ENCODE measurements at regions not wholly inside any gene's neighbourhood (a gene's known extent, or its start where the extent isn't known, plus 50 kb on each side); places are given as distances from the start of the nearest gene placed in this dataset.

DNA sequence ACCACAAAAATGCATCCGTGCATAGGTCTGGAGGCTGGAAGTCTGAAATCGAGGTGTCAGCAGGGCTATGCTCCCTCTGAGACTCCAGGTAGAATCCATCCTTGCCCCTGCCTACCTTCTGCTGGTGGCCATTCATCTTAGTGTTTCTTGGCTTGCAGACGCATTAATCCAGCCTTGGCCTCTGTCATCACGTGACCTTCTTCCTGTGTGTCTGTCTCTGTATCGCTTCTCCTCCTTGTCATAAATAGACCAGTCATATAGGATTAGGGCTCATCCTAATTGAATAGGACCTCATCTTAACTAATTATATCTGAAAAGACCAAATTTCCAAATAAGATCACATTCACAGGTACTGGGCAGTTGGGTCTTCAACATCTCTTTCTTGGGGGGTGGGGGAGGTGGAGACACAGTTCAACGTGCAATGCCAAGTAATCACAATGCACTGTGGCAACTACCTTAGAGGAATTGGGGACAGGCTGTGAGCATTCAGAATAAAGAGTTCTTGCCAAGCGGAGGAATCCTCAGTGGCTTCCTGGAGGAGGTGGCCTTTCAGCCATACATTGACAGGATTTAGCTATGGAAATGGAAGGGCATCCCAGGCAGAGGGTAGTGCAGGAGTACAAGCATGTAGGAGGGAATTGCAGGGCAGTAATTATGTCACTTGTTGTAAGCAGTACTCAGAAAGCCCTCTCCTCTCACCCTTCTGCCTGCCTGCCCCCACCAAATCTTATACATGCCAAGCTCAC, 96.2 kb upstream of the SYT13 start:
- DNase-seq: no peak

DNA sequence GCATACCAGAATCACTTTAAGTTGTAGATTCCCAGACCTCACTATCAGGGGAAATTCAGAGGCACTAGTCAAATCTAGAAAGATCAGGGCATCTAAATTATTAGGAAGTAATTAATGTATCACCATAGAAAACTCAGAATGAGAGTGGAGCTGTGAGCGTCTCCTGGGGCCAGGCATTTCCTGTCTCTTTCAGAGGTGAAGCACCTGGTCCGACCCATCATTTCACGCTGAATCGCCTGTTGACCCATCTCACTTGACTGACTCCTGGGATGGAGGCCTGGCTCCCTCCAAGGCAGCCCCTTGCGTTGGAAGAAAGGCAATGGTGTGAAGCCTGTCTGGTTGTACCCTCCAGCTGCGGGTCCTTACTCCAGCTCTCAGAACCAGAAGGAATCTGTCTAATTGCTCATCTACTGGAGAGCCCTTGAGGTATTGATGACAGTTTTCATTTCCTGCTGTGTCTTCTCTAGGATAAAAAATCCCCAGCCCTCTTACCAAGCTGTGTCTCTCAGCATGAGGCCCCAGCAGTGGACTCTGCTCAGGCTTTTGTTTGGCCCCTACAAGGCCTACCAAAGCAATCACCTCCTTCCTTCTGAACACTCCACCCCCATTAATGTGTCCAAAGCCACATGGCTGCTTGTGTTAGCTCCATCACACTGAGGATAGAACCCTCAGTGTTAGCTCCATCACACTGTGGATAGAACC, 93.2 kb upstream of the SYT13 start:
- DNase-seq: peak; percentile 40

DNA sequence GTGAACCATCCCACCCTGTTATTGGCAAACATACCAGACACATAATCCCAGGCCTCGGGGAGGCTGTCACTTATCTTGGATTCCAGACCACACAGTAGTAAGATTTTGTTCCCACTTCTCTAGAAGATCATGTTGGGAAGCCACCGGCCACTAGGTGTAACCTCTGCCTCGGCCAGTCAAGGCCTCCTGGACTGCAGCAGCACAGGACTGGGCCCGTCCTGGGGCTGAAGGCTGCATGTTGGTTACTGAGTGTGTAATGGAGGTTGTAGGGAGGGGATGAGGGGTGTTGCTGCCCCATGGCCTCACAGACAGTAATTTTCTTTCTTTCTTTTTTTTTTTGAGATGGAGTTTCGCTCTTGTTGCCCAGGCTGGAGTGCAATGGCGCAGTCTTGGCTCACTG, 92.4 kb upstream of the SYT13 start:
- DNase-seq: no peak

DNA sequence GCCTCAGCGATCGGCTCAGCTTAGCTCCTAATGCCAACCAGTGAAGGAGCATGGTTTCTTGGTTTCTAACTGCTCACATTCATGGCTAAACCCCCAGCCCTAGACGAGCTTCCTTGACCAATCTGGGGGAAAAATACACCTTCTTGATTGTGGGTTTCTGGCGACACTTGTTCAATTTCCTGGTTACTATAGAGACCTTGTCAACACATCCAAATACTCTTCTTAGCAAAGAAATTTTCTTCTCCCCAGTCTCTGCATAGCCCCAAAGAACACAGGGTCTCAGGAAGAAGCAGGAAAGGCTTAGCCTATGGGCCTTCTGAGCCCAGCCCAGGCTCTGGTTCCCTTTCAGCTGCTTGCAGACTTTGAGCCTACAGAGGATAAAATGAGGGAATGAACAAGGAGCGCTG, 88.5 kb upstream of the SYT13 start:
- no peak for DNase-seq

DNA sequence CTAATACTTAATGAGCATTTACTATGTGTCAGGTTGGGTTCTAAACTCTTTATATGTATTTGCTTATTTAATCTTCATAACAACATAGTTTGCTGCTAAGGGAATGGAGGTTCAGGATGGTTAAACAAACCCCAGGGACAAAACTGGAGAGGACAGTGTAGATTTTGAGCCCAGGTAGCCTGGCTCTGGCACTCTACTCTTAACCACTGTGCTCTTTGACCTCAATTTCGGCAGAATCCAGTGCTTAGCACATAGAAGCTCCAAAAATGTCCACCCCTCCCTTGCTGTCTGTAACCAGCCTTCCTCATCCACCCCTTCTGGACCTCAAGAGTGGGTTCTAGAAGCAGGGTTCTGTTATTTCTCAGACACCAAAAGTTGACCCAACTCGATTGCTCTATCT, 88.0 kb upstream of the SYT13 start:
- no peak for DNase-seq

DNA sequence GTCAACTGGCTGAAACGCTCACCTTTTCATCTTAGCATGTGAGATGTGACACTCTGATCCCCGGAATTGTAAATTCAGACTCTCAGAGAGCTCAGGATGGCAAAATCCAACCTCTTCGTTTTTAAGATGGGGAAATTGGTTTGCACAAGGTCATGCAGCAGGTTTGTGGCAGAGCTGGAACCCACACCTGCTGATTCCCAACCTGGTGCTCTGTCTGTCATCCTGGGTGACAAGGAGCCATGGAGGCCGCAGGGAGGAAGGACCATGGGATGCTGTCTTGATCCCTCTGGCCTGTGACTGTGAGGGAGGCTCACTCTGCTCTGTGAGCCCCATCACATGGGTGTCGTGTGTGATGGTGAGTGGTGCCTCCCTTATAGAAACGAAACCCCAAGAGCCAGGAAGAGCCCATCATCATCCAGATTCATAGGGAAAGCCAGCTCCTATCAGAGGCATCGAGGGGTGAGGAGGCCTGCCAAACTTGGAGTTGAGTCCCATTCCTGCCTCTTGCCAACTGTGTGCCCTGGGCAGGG, 87.4 kb upstream of the SYT13 start:
- no peak for DNase-seq

DNA sequence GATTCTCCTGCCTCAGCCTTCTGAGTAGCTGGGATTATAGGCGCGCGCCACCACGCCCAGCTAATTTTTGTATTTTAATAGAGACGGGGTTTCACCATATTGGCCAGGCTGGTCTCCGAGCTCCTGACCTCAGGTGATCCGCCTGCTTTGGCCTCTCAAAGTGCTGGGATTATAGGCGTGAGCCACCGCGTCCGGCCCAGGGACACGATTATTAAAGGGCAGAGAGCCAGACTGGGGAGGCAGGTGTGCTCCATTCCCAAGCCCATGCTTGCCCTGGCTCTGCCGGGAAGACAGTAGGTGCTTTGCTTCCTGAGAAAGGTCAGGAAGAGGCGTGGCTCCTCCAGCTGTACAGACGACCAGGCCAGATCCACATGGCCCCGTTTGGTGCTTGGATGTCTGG, 86.3 kb upstream of the SYT13 start:
- peak; percentile 14 for DNase-seq

DNA sequence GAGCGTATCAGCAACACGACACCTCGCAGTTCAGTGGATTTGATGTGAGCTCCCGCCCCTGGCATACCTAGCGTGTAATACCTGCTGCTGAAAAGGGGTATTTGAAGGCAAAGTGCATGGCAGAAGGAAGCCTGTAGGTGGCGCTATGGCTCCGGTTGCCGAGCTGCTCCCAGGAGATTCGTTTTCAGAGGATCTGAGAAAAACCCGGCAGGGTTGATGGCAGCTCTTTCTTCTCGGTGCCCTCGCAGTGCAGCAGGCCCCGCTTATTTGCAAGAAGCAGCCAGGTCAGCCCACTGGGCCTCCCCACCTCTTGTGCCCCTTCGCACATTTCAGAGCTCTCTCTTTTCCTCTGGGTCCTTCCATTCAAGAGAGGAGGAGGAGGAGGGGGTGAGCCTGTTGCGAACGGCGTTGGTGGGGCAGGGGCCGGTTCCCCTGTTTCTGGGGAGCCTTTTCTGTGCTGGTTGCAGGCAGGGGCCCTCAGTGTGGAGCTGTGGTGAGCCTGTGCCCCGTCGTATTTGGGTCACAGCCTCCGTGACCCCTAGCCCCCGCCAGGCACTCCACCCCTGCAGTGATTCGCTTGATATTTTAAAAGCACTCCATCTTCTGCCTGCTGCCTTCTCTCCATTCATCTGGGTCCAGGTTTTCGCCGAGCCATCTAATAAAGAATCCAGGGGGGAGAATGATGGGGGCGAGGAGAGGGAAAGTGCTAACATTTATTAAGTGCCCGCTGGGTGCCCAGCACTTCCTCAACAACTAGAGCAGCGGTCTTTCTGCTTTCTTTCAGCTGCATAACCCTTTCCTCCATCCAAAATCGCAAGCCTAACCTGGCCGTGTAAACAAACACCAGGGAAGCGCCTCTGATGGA, 85.3 kb upstream of the SYT13 start:
- peak; percentile 93 for DNase-seq

DNA sequence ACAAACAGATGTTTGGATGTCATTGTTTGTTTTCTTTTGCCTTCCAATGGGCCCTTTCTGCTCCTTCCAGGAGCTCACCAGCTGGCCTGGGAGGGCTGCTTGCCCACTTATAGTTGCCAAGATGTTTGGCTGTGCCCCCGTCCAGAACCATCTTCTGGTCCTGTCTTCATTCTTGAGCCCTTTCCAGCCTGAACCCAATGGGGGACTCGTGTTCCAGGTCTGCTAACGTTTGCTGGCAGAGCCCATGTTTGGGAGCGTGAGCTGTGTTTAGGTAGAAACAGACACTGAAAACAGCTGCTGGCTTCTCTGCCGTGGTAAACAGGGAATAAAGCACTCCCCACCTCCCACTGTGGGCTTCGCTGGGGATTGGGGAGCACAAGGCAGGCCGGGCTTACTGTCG, 83.2 kb upstream of the SYT13 start:
- no peak for DNase-seq

DNA sequence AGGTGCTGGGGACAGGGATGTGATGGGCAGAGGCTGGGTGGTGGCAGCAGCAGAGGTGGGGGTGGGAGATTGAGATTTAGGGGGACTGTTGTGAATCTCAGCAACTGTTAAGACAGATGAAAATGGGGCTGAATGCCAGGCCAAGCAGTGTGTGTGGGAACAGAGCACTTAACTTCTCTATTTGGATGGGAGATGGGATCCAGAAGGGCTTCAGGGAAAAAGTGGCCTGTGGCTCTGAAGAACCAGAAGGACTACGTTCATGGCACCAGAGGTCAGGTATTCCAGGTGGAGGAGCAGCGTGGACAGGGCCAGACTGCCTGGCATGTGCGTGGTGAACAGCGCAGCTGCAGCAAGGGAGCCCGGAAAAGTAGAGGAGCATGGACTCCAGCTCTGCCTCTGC, 82.6 kb upstream of the SYT13 start:
- DNase-seq: no peak

DNA sequence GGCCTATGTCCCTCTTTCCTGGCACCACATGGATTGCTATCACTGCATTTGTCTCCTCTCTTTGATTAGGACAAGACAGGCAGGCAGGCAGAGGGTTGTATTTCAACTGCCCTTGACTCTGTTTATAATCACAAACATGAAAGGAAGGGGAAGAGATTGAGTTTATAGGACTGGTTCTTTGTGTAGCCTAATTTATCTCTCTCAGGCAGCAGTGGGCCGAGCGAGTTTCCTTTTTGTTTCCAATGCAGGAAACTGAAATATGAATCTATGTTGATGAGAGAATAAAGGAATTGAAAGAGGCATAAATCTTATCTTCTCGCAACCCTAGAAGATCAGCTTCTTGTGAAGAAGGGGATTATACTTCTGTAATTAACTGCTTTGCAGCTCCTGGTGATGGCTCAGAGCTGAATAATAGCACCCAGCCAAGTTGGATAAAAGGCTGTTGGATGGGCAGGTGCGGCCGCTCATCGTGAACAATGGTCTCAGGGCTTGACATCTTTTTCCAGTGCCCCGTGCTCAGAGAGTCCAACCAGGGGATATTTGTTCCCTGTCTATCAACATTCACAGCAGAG, 80.6 kb upstream of the SYT13 start:
- DNase-seq: no peak

DNA sequence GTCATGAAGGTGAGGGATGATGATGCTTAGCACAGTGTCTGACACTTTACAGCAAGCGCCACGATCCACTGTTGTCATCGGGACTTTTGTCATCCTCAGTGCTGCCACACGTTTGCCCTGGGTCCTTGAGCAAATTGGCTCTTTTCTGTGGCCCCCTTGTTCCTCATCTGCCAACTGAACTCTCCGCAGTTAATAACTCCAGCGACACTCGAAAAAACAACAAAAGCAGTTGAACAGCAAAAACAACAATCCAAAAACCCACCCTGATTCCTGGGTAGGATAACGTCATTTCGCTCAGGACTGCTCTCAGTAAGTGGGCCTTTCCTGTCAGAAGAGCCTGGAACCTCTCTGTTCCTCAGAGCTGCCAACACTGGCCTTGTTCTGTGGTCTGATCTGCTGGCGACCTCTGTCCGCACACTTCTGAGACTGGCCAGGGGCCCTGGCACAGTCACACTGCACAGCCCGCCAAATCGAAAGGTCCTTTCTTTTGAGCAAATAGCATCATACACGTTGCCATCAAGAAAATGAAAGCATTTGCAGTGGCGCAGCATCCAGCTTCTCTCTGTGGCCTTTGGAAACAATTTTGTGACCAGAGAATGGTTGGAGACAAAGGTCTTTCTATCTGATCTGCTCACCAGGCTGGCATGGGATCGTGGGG, 79.9 kb upstream of the SYT13 start:
- DNase-seq: peak; percentile 29

DNA sequence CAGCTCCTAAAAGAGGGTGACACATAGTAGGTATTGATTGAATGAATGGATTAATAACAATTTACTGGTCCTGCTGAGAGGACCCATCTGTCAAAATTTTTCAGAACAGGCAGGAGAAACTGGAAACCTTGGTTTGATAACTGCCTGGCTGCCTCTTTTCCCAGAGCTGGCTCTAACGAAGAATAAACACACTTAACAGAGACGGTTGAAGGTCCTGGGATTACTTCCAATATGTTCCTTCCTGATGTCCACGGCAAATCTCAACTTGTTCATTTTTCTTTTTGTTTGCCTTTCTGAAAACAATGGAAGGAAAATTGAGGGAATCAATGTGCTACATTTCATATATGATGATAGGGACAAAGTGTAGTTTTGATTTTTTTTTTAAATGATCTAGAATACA, 76.5 kb upstream of the SYT13 start:
- DNase-seq: no peak

DNA sequence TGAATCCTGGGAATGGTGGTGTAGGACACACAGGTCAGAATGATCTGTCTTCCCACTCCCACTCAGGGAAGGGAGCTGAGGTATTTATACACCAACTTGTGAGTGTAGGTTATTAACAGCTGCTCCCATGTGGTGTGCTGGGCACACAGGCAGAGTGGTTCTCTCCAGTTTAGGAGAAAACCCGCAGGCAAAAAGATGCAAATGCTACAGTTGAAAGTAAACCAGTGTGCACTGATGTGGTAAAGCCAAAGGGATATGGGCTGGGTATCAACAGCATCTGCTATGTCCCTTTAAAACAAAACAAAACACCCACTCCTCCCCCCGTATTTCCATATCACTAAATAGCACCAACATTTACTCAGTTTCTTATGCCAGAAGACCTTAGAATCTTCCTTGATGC, 75.4 kb upstream of the SYT13 start:
- DNase-seq: no peak

DNA sequence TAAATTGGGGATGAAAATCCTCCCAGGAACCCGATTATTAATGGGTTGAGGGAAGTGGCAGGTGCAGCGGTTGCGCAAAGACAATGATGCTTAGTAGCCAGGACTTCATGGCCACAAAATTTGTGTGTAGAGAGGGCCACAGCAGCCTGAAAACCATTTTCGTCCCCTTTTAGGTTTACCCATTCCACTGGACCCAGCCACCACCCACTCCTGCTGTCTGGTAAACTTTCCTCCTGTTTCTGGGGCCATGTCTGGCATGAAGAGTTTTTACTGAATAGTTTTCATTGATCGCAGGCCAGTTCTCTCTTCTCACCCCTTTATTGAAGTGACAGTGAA, 69.5 kb upstream of the SYT13 start:
- DNase-seq: no peak

DNA sequence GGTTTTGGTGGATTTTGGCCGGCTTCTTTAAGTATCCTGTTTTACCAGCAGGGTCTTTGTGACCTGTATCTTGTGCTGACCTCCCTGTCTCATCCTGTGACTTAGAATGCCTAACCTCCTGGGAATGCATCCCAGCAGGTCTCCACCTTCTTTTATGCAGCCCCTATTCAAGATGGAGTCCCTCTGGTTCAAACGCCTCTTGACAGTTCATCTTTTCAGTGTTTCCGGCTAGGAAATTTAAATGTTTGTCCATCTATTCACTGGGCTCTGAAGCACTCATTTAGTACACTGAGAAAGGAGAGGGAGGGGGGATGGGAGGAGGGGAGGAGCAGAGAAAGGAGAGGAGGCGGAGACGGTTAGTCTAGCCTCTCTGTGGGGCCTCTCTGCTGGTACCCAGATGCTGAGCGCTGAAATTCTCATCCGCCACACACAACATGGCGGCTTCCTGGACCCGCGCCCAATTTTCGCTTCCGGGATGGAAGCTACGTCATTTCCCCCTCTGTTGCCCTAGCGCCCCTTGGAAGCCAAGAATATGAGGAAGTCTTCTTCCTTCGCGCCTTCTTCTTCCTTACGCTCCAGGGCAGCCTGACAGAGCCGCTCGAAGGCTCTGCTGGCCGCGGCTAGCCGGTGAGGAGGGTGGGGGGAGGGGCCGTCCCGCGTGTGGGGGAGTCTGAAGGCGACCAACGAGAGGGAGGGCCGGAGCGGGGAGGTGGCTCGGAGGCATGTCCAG, 69.0 kb upstream of the SYT13 start:
- peak; percentile 89 for DNase-seq

DNA sequence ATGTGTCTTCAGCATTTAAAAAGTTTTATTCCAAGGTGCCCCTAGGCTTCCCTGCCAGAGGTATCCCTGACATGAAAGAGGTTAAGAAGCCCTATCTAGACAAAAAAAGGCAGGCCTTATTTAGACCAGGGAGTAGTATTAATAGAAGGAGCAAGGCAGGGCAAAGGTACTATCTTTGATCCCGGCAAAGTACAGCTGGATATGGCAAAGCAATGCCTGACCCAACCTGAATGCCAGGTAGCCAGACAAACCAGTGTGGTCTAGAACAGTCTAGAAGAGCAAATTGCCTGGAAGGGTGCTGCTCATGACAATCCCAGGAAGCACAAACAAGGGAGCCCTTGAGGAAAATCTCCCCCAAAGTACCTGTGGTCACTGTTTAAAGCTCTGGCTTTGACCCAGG, 62.6 kb upstream of the SYT13 start:
- no peak for DNase-seq

DNA sequence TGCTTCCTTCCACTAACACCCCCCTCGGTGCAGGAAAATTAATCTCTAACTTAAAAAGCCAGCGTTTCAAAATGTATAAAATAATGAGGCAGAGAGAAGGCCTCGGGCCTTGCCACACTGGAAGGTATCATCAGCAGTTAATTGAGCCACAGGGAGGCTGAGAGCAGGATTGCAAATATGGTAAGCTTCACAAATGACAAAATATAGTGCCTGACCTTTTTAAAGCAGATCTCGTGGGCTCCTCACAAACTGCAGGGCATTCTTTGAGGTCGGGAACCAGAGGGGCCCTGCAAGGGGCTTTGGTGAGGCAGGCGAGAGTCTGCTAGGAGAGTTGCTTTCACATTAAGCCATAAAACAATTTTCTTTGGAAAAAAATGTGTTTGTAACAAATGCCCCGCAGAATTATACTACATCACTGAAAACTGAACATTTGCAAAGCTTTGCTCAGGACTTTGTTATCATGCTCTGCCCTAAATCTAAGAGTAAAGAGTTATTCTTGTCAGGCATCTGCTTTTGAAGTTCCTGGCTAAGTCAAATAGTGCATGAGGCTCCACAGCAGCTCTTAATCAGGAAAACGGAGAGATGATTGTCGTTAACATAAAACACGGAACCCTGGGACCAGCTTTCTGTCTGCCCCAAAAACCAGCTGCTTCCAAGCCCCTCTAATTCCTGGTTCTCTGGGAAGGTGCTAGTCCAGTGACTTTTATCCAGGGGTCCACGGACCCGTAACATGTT, 61.4 kb upstream of the SYT13 start:
- DNase-seq: no peak

DNA sequence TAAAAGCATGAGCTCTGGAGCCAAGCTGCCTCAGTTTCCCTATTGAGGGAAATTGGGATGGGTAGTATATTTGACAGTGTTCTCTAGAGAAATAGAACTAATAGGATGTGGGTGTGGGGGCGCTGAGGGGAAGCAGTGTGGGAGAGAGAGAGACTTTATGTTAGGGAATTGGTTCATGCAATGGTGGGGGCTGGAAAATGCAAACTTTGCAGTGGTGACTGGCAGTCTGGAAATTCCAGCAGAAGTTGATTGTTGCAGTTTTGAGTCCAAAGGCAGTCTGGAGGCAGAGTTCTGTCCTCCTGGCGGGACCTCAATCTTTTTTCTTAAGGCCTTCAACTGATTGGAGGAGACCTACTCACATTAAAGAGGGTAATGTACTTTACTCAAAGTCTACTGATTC, 59.4 kb upstream of the SYT13 start:
- no peak for DNase-seq

DNA sequence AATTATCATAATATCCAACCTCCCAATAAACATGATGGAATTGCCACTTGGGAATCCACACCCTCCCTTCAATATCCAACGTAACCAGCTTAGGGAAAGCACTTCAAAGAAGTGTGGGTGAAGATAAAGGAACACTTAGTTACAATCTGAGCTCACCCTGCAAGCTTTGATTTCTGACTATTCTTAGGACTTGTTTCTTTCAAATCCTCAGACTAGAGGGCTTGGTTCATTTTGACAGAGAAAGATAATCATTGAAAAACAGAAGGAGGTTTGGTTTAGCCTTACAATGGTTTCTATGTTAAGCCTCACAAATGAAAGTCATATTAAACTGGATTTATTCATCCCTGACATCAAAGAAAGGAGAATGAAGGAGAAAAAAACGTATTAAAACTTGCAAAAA, 57.9 kb upstream of the SYT13 start:
- DNase-seq: no peak

DNA sequence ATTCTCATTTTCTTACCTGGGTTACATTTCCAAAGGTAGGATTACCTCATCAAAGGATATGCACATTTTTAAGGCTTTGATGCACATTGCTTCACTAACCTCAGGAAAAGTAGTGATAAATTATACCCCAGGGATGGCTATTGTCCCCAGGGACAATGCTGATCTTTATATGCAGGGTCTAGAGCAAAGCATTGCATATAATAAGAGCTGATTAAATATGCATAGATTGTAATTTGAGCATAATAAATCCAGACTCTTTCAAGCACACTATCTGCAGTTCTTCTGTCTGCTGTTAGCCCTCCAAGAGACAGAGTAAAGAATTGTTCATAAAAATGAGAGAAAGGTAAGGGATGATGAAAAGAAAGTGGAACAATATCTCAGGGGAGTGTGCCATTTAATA, 57.3 kb upstream of the SYT13 start:
- no peak for DNase-seq

Measured in NCI-H2029 (cell line).